Thyroid gland (tissue), 4 donors: ENCODE measurements at regions not wholly inside any gene's neighbourhood (a gene's known extent, or its start where the extent isn't known, plus 50 kb on each side); places are given as distances from the start of the nearest gene placed in this dataset.
"Not testable (repeated sequence)": the region's sequence is repeated elsewhere in the genome, so short reads cannot be mapped to it uniquely, and the experiment has no call there.

ENCODE experiments used
- DNase-seq, 2 donors: peaks; one replicate each; pipeline ENCODE4 v3.0.0-alpha.2; 2019
- H3K27ac ChIP-seq, 3 donors: fragments of 200-600 bp; sonication (generic); 1 replicate in 2 of 3; 2 replicates in 1 of 3; pipeline ENCODE4 v1.5.1; 2016 to 2019; ENCODE audit warnings: mild to moderate bottlenecking in 1 of 3, moderate library complexity in 1 of 3
- H3K27me3 ChIP-seq: fragments of 200-600 bp; sonication (generic); one replicate; pipeline ENCODE4 v1.5.1; 2019
- H3K36me3 ChIP-seq, 2 donors: fragments of 200-600 bp; sonication (generic); one replicate each; pipeline ENCODE4 v1.5.1; 2016 to 2019
- H3K4me1 ChIP-seq, 2 donors: fragments of 200-600 bp; sonication (generic); one replicate each; pipeline ENCODE4 v1.5.1; 2017 to 2019
- H3K4me3 ChIP-seq, 3 donors: fragments of 200-600 bp; sonication (generic); replicated peaks in 1 of 3; 1 replicate in 2 of 3; 2 replicates in 1 of 3; pipeline ENCODE4 v1.5.1; 2016; ENCODE audit warnings: mild to moderate bottlenecking in 1 of 3
- H3K9me3 ChIP-seq: fragments of 200-600 bp; sonication (generic); one replicate; pipeline ENCODE4 v1.5.1; 2017
- CTCF ChIP-seq, 6 experiments: fragments of 200-600 bp in 3 of 6; fragments of 450-650 bp in 3 of 6; sonication (generic) in 3 of 6; IDR thresholded peaks; one replicate each; pipeline ENCODE4 v1.5.1; 2016 to 2019; ENCODE audit warnings: antibody characterized with exemption in 6 of 6, mild to moderate bottlenecking in 2 of 6, inconsistent platforms in 1 of 6, moderate library complexity in 1 of 6
- POLR2A ChIP-seq, 2 donors: fragments of 450-650 bp; IDR thresholded peaks; one replicate each; pipeline ENCODE4 v1.6.1; 2017; ENCODE audit warnings: antibody characterized with exemption in 2 of 2, mild to moderate bottlenecking in 2 of 2, moderate library complexity in 1 of 2
- WGBS, 2 donors: methylation state at CpG; one replicate each; pipeline ENCODE4 v1.1.5; 2017; 5-methylcytosine and 5-hydroxymethylcytosine counted together
- intact Hi-C: fragments of 100-400 bp; cut with DNase I; formaldehyde crosslinking; loops from one replicate; pipeline ENCODE4 v1.15.1; 2023

DNA sequence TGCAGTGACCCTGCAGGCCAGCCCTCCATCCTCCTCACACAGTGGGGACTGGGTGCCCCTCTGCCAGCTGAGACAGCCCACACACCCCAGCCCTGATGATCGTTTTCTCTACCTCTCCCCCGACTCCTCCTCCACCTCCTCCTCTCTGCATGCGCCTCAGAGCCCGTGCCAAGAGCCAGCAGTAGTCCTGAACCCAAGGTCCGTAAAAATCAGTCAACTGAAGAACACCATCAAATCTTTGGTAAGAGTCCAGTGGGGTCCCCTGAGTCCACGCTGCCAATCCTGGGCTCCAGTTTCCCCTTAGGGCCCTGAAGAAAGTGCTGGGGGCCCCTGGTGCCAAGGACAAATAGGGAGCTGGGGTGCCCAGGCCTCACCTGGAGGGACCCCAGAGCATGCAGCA is 109.3 kb upstream of the FAN1 start:
- no peak for DNase-seq
- Histone ChIP-seq H3K4me1 (no peaks in the 10 kb centered on the region), H3K9me3 (no peaks in the 10 kb centered on the region), H3K36me3 (no peaks in the 10 kb centered on the region), H3K4me3 (no peak overlapping the region), H3K27me3 (no peaks in the 10 kb centered on the region), H3K27ac (no peak overlapping the region)
- no peak for TF ChIP-seq POLR2A (IDR thresholded peaks at IDR 0.05)
- TF ChIP-seq CTCF (IDR thresholded peaks at IDR 0.05) = no peak
- intact Hi-C loops = no loop called here
- WGBS, 2 donors = 59 to 67% methylated on average over 5 to 6 of the region's 6 CpGs

- intact Hi-C loops = not testable (repeated sequence)
- WGBS, 2 donors = 42 to 83% methylated on average over 2 of the region's 5 CpGs
These were observed 104.2 kb upstream of the FAN1 start for GRCh38 chr15:30799565-30799964.

GRCh38 chr15:30801140-30801895 is 102.4 kb upstream of the FAN1 start:
- WGBS, 2 donors = 42 to 65% methylated on average over 4 to 5 of the region's 16 CpGs
- H3K9me3 ChIP-seq, H3K27me3 ChIP-seq, H3K4me3 ChIP-seq, H3K36me3 ChIP-seq, DNase-seq, H3K27ac ChIP-seq, intact Hi-C loops, H3K4me1 ChIP-seq: not testable (repeated sequence)

More at GRCh38 chr15:30799565-30799964, 104.2 kb upstream of the FAN1 start:
- H3K9me3 ChIP-seq, H3K27me3 ChIP-seq, H3K4me1 ChIP-seq, H3K27ac ChIP-seq, H3K36me3 ChIP-seq, DNase-seq, H3K4me3 ChIP-seq: not testable (repeated sequence)

DNA sequence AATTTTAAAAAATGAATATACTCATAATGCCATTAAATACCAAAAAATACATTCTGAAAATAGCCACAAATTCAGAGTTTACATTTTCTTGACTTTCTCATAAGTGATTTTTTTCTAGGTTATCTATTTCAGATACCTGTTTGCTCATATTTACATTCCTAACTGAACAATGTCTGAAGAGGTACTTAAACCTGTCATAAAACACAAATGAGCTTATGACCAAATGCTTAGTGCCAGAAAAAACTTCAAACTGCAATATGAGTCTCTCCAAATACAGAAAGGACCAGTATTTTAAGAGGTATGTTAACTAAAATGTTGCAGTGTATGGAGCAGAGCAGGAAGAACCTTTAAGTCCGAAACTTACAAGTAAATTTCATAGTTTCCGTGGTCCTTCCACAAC is 101.7 kb upstream of the FAN1 start:
- H3K9me3 ChIP-seq, H3K27ac ChIP-seq, H3K4me1 ChIP-seq, H3K4me3 ChIP-seq, H3K27me3 ChIP-seq, DNase-seq, intact Hi-C loops, H3K36me3 ChIP-seq: not testable (repeated sequence)
- 92 to 95% methylated on average over 2 of the region's 2 CpGs for WGBS, 2 donors

DNA sequence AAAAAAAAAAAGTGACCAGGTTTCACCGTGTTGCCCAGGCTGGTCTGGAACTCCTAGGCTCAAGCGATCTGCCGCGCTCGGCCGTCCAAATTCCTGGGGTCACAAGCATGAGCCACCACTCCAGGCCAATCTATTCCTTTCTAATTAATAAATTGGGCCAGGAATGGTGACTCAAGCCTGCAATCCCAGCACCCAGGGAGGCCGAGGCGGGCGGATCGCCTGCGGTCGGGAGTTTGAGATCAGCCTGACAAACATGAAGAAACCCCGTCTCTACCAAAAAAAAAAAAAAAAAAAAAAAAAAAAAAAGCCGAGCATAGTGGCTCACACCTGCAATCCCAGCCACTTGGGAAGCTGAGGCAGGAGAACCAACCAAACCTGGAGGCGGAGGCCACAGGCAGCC is 100.0 kb upstream of the FAN1 start:
- intact Hi-C loops, DNase-seq, H3K27me3 ChIP-seq, H3K4me1 ChIP-seq, H3K27ac ChIP-seq, H3K4me3 ChIP-seq, H3K36me3 ChIP-seq, H3K9me3 ChIP-seq: not testable (repeated sequence)
- 92 to 93% methylated on average over 15 of the region's 15 CpGs for WGBS, 2 donors

- Histone ChIP-seq H3K36me3 (no peaks in the 10 kb centered on the region), H3K4me1 (no peaks in the 10 kb centered on the region), H3K4me3 (no peak overlapping the region), H3K9me3 (no peaks in the 10 kb centered on the region), H3K27ac (no peak overlapping the region), H3K27me3 (no peaks in the 10 kb centered on the region)
- no peak for DNase-seq
- 81 to 95% methylated on average over 19 of the region's 19 CpGs for WGBS, 2 donors
- intact Hi-C loops = no loop called here
- no peak for TF ChIP-seq CTCF (IDR thresholded peaks at IDR 0.05)
- TF ChIP-seq POLR2A (IDR thresholded peaks at IDR 0.05) = no peak
These were observed 87.3 kb upstream of the FAN1 start for GRCh38 chr15:30816430-30816829.

- H3K4me1 ChIP-seq, H3K27me3 ChIP-seq, H3K9me3 ChIP-seq, intact Hi-C loops, DNase-seq, H3K27ac ChIP-seq, H3K4me3 ChIP-seq, H3K36me3 ChIP-seq: not testable (repeated sequence)
- WGBS, 2 donors = 82 to 87% methylated on average over 15 of the region's 15 CpGs
These were observed 80.5 kb upstream of the FAN1 start for GRCh38 chr15:30823068-30823813.
